Endothelial cell of umbilical vein (primary cell): ENCODE measurements at regions not wholly inside any gene's neighbourhood (a gene's known extent, or its start where the extent isn't known, plus 50 kb on each side); places are given as distances from the start of the nearest gene placed in this dataset.

Source experiments
- BruUV-seq: library from RNA; stranded (reverse); fragments of 400-500 nt; replicated peaks from 2 replicates; lab custom pipeline; 2021; lab: Mats Ljungman, UMichigan
- CTCF ChIA-PET: fragments of 300-600, 350-600 bp; sonication (Branson Sonifier 250); formaldehyde crosslinking; loops from one replicate; lab custom pipeline; 2021; ENCODE audit warnings: antibody characterized with exemption, inconsistent platforms; lab: Charles Lee
- POLR2A ChIA-PET: fragments of 300-600, 350-600 bp; sonication (Branson Sonifier 250); formaldehyde crosslinking; loops from one replicate; lab custom pipeline; 2021; ENCODE audit warnings: antibody characterized with exemption, inconsistent platforms; lab: Charles Lee
- DNase-seq: peaks from one replicate; pipeline ENCODE4 v3.0.0-alpha.2; 2011; ENCODE audit warnings: low read depth, low spot score
- FAIRE-seq: peaks from 2 replicates; lab custom pipeline; 2011; peaks lifted over from hg19 to GRCh38; lab: Jason Lieb, UNC
- H2AFZ ChIP-seq: 2 replicates; pipeline ENCODE4 v1.6.0; 2012; ENCODE audit warnings: low read depth, low read length, control low read depth, inconsistent platforms
- H3K27ac ChIP-seq: 2 replicates; pipeline ENCODE4 v1.5.1; 2011; ENCODE audit warnings: low read depth, mild to moderate bottlenecking, control low read depth, low read length, moderate library complexity; ENCODE audit not compliant: insufficient read depth
- H3K27me3 ChIP-seq, 2 experiments: 2 replicates each; pipeline versions ENCODE4 v1.6.0 to v1.6.1; 2011; ENCODE audit warnings: low read length in 2 of 2, mixed read lengths in 1 of 2; ENCODE audit not compliant: control insufficient read depth in 2 of 2, insufficient read depth in 2 of 2
- H3K36me3 ChIP-seq, 2 experiments: 2 replicates in 1 of 2; 3 replicates in 1 of 2; pipeline ENCODE4 v1.5.1; 2011; ENCODE audit warnings: low read length in 2 of 2, mild to moderate bottlenecking in 1 of 2, moderate library complexity in 1 of 2; ENCODE audit not compliant: control insufficient read depth in 2 of 2, insufficient read depth in 2 of 2; ENCODE audit errors: extremely low read depth in 1 of 2
- H3K4me1 ChIP-seq: 3 replicates; pipeline ENCODE4 v1.5.1; 2011; ENCODE audit warnings: mild to moderate bottlenecking, low read length; ENCODE audit not compliant: control insufficient read depth, insufficient read depth; ENCODE audit errors: extremely low read depth
- H3K4me2 ChIP-seq: 2 replicates; pipeline ENCODE4 v1.6.1; 2011; ENCODE audit warnings: low read length, control low read depth, mixed read lengths; ENCODE audit not compliant: insufficient read depth
- H3K4me3 ChIP-seq, 3 experiments: fragments of 200-600 bp in 1 of 3; sonication (generic), shearing (Covaris generic) in 1 of 3; replicated peaks in 1 of 3; 2 replicates each; pipeline ENCODE4 v1.5.1; 2011 to 2016; ENCODE audit warnings: control low read depth in 3 of 3, low read length in 3 of 3, mild to moderate bottlenecking in 2 of 3, inconsistent platforms in 1 of 3, low read depth in 1 of 3, moderate library complexity in 1 of 3; ENCODE audit not compliant: insufficient read depth in 1 of 3
- H3K79me2 ChIP-seq: 2 replicates; pipeline ENCODE4 v1.6.0; 2012; ENCODE audit warnings: low read length, inconsistent platforms; ENCODE audit not compliant: control insufficient read depth, insufficient read depth
- H3K9ac ChIP-seq: replicated peaks from 2 replicates; pipeline ENCODE3; 2011; ENCODE audit warnings: low read length, control low read depth; ENCODE audit not compliant: insufficient read depth; ENCODE audit errors: extremely low read depth
- H3K9me1 ChIP-seq: replicated peaks from 3 replicates; pipeline ENCODE4 v1.6.0; 2011; ENCODE audit warnings: mild to moderate bottlenecking, low read length; ENCODE audit not compliant: control insufficient read depth, insufficient read depth; ENCODE audit errors: extremely low read depth
- H3K9me3 ChIP-seq: replicated peaks from 2 replicates; pipeline ENCODE4 v1.5.1; 2012; ENCODE audit warnings: low read length, inconsistent platforms; ENCODE audit not compliant: control insufficient read depth, insufficient read depth
- H4K20me1 ChIP-seq: replicated peaks from 2 replicates; pipeline ENCODE3; 2011; ENCODE audit warnings: mild to moderate bottlenecking, low read length; ENCODE audit not compliant: control insufficient read depth, insufficient read depth; ENCODE audit errors: extremely low read depth
- CTCF ChIP-seq, 2 donors: IDR thresholded peaks; 1 replicate in 1 of 2; 2 replicates in 1 of 2; pipeline ENCODE4 v1.5.1; 2011; ENCODE audit warnings: low read length in 2 of 2, mild to moderate bottlenecking in 2 of 2, moderate library complexity in 2 of 2, control low read depth in 1 of 2, inconsistent platforms in 1 of 2, low read depth in 1 of 2; ENCODE audit not compliant: insufficient read depth in 1 of 2; ENCODE audit errors: extremely low read depth in 1 of 2
- EZH2 ChIP-seq: IDR thresholded peaks from 2 replicates; pipeline ENCODE4 v1.6.1; 2012; ENCODE audit warnings: borderline replicate concordance, low read depth, mild to moderate bottlenecking, moderate library complexity, low read length, inconsistent platforms; ENCODE audit not compliant: severe bottlenecking
- FOS ChIP-seq: IDR thresholded peaks from 2 replicates; pipeline ENCODE4 v1.6.1; 2011; ENCODE audit warnings: mild to moderate bottlenecking, low read length, moderate library complexity, borderline replicate concordance; ENCODE audit not compliant: insufficient read depth
- GATA2 ChIP-seq: IDR thresholded peaks from 2 replicates; pipeline ENCODE4 v1.7.0; 2011; ENCODE audit warnings: low read depth, mild to moderate bottlenecking, moderate library complexity, mixed read lengths, low read length; ENCODE audit not compliant: insufficient read length, insufficient read depth
- JUN ChIP-seq: IDR thresholded peaks from 2 replicates; pipeline ENCODE4 v1.6.1; 2011; ENCODE audit warnings: borderline replicate concordance, low read depth; ENCODE audit not compliant: insufficient read length, insufficient read depth
- MAX ChIP-seq: IDR thresholded peaks from 2 replicates; pipeline ENCODE4 v1.6.1; 2011; ENCODE audit not compliant: insufficient read depth, insufficient read length
- MYC ChIP-seq: IDR thresholded peaks from one replicate; pipeline ENCODE4 v1.6.1; 2011; ENCODE audit warnings: mild to moderate bottlenecking, low read depth, low read length
- POLR2A ChIP-seq: IDR thresholded peaks from 2 replicates; pipeline ENCODE4 v1.6.1; 2012; ENCODE audit warnings: low read depth, mild to moderate bottlenecking, control low read depth, low read length
- POLR2AphosphoS5 ChIP-seq: IDR thresholded peaks from 2 replicates; pipeline ENCODE4 v1.6.1; 2012; ENCODE audit warnings: low read depth, mild to moderate bottlenecking, control low read depth, low read length, moderate library complexity; ENCODE audit not compliant: insufficient read depth
- dilution Hi-C: fragments of 300-500 bp; cut with MboI; formaldehyde crosslinking; loops from one replicate; pipeline ENCODE4 v1.15.0; 2019; ENCODE audit warnings: low sequenced_read_pairs; ENCODE audit not compliant: extremely low pct_ligation_motif_present
- intact Hi-C: fragments of 100-400 bp; cut with micrococcal nuclease; formaldehyde crosslinking; loops from one replicate; pipeline ENCODE4 v1.10.0; 2022

- Histone ChIP-seq H3K4me3 (no peak overlapping the region), H2AFZ (no peak overlapping the region), H3K9ac (no peak overlapping the region), H4K20me1 (no peaks in the 10 kb centered on the region), H3K4me2 (no peak overlapping the region), H3K27ac (no peak overlapping the region), H3K9me3 (peaks cover 3% of the 10 kb centered on the region), H3K36me3 (no peaks in the 10 kb centered on the region), H3K27me3 (no peaks in the 10 kb centered on the region), H3K79me2 (no peaks in the 10 kb centered on the region), H3K4me1 (no peaks in the 10 kb centered on the region), H3K9me1 (no peaks in the 10 kb centered on the region)
- intact Hi-C loops = no loop called here
- POLR2A ChIA-PET = no interaction called here
- CTCF ChIA-PET = no interaction called here
- TF ChIP-seq POLR2A (no peak), MYC (no peak), JUN (no peak)
- no TSS peak for BruUV-seq
- DNase-seq (no peak), FAIRE-seq (no peak)
- dilution Hi-C loops = no loop called here
Observed at GRCh38 chr2:7454592-7454991, 537.4 kb downstream of the RNF144A start.

GRCh38 chr2:7456762-7457161 lies 539.5 kb downstream of the RNF144A start:
- BruUV-seq = no TSS peak
- Histone ChIP-seq H2AFZ (no peak overlapping the region), H3K4me1 (no peaks in the 10 kb centered on the region), H3K4me3 (no peak overlapping the region), H3K4me2 (no peak overlapping the region), H3K27ac (no peak overlapping the region), H4K20me1 (no peaks in the 10 kb centered on the region), H3K27me3 (no peaks in the 10 kb centered on the region), H3K9me3 (peaks cover 3% of the 10 kb centered on the region), H3K9me1 (no peaks in the 10 kb centered on the region), H3K9ac (no peak overlapping the region), H3K36me3 (no peaks in the 10 kb centered on the region), H3K79me2 (no peaks in the 10 kb centered on the region)
- DNase-seq (no peak), FAIRE-seq (no peak)
- dilution Hi-C loops (no loop called here), intact Hi-C loops (no loop called here)
- CTCF ChIA-PET = no interaction called here
- TF ChIP-seq FOS = no peak
- TF ChIP-seq GATA2 = no peak
- TF ChIP-seq MAX = no peak
- no peak for TF ChIP-seq POLR2A
- no peak for TF ChIP-seq MYC
- no peak for TF ChIP-seq POLR2AphosphoS5
- TF ChIP-seq JUN = no peak
- no peak for TF ChIP-seq CTCF (IDR thresholded peaks at IDR 0.05; ENCODE audit: extremely low read depth in 1 of 2, insufficient read depth in 1 of 2, low read depth in 1 of 2, low read length in 2 of 2)
- TF ChIP-seq EZH2 = no peak
- POLR2A ChIA-PET = no interaction called here
